Mucosa of stomach (tissue), 1 donor: ENCODE measurements at regions not wholly inside any gene's neighbourhood (a gene's known extent, or its start where the extent isn't known, plus 50 kb on each side); places are given as distances from the start of the nearest gene placed in this dataset.
"Not testable (repeated sequence)": the region's sequence is repeated elsewhere in the genome, so short reads cannot be mapped to it uniquely, and the experiment has no call there.

Experiments
- H3K27me3 ChIP-seq: one replicate; pipeline ENCODE4 v1.7.0; 2013; ENCODE audit warnings: mild to moderate bottlenecking, low read length; ENCODE audit not compliant: control insufficient read depth, insufficient read depth
- H3K36me3 ChIP-seq: one replicate; pipeline ENCODE4 v1.7.0; 2013; ENCODE audit warnings: low read length; ENCODE audit not compliant: control insufficient read depth, insufficient read depth
- H3K4me1 ChIP-seq: one replicate; pipeline ENCODE4 v1.7.0; 2013; ENCODE audit warnings: mild to moderate bottlenecking, low read length; ENCODE audit not compliant: control insufficient read depth, insufficient read depth
- H3K4me3 ChIP-seq: one replicate; pipeline ENCODE4 v1.7.0; 2013; ENCODE audit warnings: low read length
- H3K9ac ChIP-seq: one replicate; pipeline ENCODE4 v1.7.0; 2013; ENCODE audit warnings: mild to moderate bottlenecking, low read length, moderate library complexity
- H3K9me3 ChIP-seq: one replicate; pipeline ENCODE4 v1.7.0; 2013; ENCODE audit warnings: mild to moderate bottlenecking, low read length, moderate library complexity; ENCODE audit not compliant: control insufficient read depth
- donor health status: Pancreatic carcinoma.

DNA sequence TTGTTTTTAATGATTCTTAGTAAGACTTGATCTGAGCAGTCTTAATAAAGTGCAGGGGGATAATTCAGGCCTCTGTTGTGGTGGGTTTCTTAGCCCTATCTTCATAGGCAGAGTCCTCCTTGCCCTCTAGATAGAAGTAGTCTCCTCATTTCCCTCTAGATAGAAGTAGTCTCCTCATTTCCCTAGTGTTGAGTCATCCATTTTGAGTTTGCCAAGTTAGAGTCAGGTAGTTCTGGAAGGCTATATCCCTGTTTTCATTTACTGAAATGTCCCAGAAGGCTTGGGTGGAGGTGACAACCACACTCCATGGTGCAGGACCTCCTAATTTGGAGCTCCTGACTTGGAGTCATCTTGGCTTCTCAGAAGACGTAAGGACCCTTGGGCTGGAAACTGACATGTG, 384.6 kb downstream of the MLLT3 start:
- no peak overlapping the region for H3K9ac ChIP-seq

DNA sequence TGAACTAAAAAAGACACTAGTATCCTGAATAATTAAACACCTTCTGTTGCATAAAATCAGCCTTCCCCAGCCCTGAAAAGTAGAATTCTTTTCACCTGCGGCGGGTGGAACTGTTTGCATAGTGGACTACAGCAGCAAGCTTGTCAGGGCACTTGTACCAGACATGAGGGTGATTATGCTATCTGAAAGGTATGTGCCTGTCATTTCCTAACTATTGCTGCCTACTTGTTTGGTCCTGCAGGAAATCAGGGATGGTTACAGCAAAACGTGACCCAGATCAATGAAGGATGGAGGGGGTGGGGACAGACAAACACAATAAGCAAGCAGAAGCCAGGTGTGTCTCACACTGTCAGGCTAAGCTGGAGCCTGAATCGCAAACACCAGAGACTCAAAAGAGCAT, 385.6 kb downstream of the MLLT3 start:
- H3K9me3 ChIP-seq, result no peaks in the 10 kb centered on the region

More for the DNA sequence above, 384.6 kb downstream of the MLLT3 start:
- Histone ChIP-seq H3K27me3 (no peaks in the 10 kb centered on the region), H3K4me3 (no peak overlapping the region), H3K36me3 (no peaks in the 10 kb centered on the region), H3K4me1 (no peaks in the 10 kb centered on the region), H3K9me3 (no peaks in the 10 kb centered on the region)

DNA sequence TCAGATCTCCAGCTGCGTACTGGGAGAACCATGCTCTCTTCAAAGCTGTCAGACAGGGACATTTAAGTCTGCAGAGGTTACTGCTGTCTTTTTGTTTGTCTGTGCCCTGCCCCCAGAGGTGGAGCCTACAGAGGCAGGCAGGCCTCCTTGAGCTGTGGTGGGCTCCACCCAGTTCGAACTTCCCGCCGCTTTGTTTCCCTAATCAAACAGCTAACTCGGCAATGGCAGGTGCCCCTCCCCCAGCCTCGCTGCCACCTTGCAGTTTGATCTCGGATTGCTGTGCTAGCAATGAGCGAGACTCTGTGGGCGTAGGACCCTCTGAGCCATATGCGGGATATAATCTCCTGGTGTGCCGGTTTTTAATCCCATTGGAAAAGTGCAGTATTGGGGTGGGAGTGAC, 387.1 kb downstream of the MLLT3 start:
- not testable (repeated sequence) for H3K36me3 ChIP-seq, H3K4me3 ChIP-seq, H3K9me3 ChIP-seq, H3K9ac ChIP-seq, H3K4me1 ChIP-seq, H3K27me3 ChIP-seq

More for the DNA sequence above, 385.6 kb downstream of the MLLT3 start:
- H3K9ac ChIP-seq, result no peak overlapping the region
- H3K36me3 ChIP-seq, result no peaks in the 10 kb centered on the region
- no peaks in the 10 kb centered on the region for H3K27me3 ChIP-seq
- H3K4me1 ChIP-seq, result no peaks in the 10 kb centered on the region
- H3K4me3 ChIP-seq, result no peak overlapping the region

DNA sequence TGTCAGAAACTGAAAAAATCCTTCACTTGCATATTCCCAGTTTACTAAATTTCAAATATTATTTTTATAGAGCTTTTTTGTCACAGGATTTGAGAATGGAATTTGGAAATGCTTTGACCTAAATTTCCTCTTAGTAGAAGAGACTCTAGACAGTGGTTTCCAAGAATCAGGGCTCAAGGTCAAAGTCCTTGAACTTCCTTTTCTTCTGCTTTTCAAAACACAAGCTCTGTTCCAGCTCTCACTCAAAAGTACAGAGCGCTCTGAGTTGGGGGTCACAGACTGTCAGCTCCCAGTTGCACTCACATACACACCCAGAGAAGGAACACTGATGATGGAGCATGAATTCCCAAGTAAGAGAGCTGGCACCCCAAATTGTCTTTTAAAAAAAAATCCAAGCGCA, 394.2 kb downstream of the MLLT3 start:
- H3K4me1 ChIP-seq, result no peaks in the 10 kb centered on the region
- H3K36me3 ChIP-seq, result no peaks in the 10 kb centered on the region
- no peak overlapping the region for H3K4me3 ChIP-seq

DNA sequence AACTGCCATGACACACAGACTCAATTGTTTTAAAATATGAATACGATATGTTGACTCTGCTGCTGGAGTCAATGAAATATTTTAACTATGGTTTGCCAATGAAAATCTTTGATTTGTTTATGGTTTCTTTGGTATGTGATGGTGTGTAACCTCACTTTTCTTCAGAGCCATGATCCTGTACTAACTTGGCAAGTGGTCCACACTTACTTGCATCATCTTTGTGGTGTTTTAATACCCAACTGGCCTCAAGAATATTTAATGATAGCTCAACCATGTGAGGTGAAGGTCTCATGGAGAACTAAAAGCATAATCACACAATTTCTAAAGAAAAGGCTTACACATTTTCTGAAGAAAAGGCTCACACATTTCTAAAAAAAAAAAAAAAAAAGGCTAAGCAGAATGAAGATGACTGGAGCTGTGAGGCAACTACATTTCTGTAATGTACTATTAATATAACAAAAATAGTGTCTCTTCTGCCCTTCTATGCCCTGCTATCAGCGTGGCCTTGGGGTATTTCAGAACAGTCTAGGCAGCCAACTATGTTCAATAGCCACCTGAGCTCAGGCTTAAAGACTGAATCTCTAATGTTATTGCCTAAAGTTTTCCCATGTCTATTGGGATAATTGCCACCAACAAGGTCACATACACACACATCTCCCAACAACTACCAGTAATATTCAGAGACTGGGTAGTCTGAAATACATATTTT, 395.0 kb downstream of the MLLT3 start:
- Histone ChIP-seq H3K9ac (no peak overlapping the region), H3K36me3 (no peaks in the 10 kb centered on the region), H3K4me3 (no peak overlapping the region), H3K4me1 (no peaks in the 10 kb centered on the region), H3K9me3 (no peaks in the 10 kb centered on the region), H3K27me3 (no peaks in the 10 kb centered on the region)

More for the DNA sequence above, 394.2 kb downstream of the MLLT3 start:
- Histone ChIP-seq H3K9me3 (no peaks in the 10 kb centered on the region), H3K27me3 (no peaks in the 10 kb centered on the region), H3K9ac (no peak overlapping the region)

DNA sequence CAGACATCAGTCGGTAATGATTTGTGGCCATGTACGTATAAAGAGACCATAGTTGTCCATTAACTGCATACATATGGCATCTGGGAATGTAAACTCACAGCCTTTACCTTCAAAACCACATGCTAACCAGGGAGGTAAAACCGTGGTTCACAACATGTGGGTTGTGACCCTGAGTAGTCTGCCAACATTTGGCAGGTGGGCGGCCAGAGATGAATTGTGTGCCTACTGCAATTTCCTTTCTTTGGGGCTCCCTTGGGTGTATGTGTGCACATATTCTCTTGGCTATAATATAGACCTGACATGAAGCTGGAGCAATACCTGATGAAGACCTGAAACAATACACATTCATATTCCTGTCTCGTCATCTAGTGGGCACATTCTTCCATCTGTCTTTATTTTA, 396.0 kb downstream of the MLLT3 start:
- no peaks in the 10 kb centered on the region for H3K9me3 ChIP-seq
- H3K4me1 ChIP-seq, result no peaks in the 10 kb centered on the region
- no peak overlapping the region for H3K9ac ChIP-seq
- H3K36me3 ChIP-seq, result no peaks in the 10 kb centered on the region
- H3K4me3 ChIP-seq, result no peak overlapping the region
- no peaks in the 10 kb centered on the region for H3K27me3 ChIP-seq

DNA sequence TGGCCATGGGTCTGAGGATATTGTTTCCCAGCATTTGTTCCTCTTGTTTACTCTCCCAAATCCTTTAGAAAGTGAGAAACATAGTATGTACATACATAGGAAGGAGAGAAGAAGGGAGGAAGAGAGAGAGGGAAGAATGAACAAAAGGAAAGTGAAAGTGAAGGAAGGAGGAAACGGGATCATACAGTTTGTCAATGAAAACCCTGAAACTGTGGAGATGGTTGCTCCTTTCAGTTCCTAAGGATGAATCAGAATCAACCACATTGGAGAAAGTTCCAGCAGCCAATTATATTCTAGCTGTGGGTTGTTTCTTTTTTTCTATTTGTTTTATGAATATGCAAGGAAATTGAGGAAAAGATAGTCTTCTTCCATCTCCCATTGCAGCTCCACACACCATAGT, 396.5 kb downstream of the MLLT3 start:
- no peaks in the 10 kb centered on the region for H3K27me3 ChIP-seq
- H3K4me3 ChIP-seq, result no peak overlapping the region
- H3K9me3 ChIP-seq, result no peaks in the 10 kb centered on the region
- no peak overlapping the region for H3K9ac ChIP-seq
- no peaks in the 10 kb centered on the region for H3K4me1 ChIP-seq
- H3K36me3 ChIP-seq, result no peaks in the 10 kb centered on the region

DNA sequence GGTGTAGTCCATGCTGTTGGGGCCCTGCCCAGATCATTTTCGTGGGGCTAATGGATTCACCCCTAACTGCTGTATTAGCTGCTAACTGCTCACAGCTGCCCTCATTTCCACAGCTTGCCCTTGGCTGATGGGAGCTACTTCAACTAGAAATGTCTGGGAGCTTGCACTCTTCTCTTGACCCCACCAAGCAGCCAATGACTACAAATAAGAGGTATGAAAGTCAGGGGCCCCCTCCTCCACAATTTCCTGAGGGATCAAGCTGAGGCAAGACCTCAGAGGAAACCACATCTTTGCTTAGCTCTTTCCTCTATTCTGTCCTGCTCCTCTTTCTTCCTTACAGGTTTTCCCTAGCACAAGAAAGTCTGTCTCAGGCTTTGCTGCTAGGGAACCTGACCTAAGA, 397.5 kb downstream of the MLLT3 start:
- H3K4me1 ChIP-seq, result no peaks in the 10 kb centered on the region
- no peaks in the 10 kb centered on the region for H3K9me3 ChIP-seq
- H3K9ac ChIP-seq, result no peak overlapping the region
- H3K27me3 ChIP-seq, result no peaks in the 10 kb centered on the region
- H3K4me3 ChIP-seq, result no peak overlapping the region
- no peaks in the 10 kb centered on the region for H3K36me3 ChIP-seq

DNA sequence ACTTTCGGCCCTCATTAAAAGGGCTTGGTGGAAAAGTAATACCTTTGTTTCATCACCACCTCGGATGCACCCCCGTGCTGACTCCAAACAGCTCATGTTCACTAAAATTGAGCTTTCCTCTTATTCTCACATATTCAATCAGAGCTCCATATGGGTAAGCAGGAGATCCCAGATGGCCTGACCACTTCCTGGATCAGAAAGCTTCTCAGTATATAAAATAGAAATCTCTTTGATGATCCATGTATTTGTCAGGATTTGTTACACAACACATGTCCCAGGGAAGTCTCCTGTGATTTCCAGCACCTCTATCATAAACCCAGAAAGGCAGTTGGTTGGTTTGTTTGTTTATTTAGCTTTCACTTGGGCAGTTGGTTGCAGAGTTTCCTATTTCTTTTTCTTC, 402.0 kb downstream of the MLLT3 start:
- no peak overlapping the region for H3K9ac ChIP-seq

DNA sequence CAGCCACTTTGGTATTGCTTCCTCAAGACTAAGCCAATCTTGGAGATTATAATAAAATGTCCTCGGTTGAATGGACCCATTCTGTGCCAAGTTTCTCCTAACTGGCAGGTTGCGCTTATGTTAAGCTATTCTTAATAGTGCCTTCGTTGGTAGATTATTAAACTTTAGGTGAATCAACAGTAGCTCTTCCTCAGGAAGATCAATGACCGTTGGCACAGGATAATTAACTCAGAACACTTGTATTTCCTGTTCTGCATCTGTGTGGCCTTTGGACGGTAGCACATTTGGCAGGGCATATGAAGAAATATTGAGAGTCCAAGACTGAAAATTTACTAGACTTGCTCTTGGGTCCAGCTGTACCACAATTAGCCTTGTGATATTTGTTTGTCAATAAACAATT, 402.9 kb downstream of the MLLT3 start:
- H3K27me3 ChIP-seq, result no peaks in the 10 kb centered on the region
- H3K9ac ChIP-seq, result no peak overlapping the region
- no peaks in the 10 kb centered on the region for H3K9me3 ChIP-seq
- no peaks in the 10 kb centered on the region for H3K36me3 ChIP-seq
- H3K4me3 ChIP-seq, result no peak overlapping the region
- H3K4me1 ChIP-seq, result no peaks in the 10 kb centered on the region

More for the DNA sequence above, 402.0 kb downstream of the MLLT3 start:
- Histone ChIP-seq H3K9me3 (no peaks in the 10 kb centered on the region), H3K4me1 (no peaks in the 10 kb centered on the region), H3K4me3 (no peak overlapping the region), H3K36me3 (no peaks in the 10 kb centered on the region), H3K27me3 (no peaks in the 10 kb centered on the region)

DNA sequence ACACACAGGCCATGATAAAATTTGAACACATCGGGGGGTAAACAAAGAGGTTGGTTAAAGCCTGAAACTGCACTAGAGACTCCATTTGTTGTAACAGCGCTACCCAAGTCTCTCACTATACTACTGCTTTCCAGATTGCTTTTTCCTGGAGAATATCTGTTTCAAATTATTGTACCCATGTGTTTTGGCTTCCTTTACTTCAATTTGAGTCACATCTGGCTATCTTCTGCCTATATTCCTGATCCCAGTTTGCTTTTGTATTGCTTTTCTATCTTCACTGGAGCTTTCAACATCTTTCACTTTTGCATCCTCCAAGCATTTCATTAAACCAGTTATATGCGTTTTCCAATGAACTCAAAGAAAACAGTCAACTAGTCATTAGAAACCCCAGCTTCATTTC, 404.7 kb downstream of the MLLT3 start:
- H3K4me3 ChIP-seq, result no peak overlapping the region
- H3K9me3 ChIP-seq, result no peaks in the 10 kb centered on the region
- no peaks in the 10 kb centered on the region for H3K36me3 ChIP-seq
- H3K27me3 ChIP-seq, result no peaks in the 10 kb centered on the region
- H3K4me1 ChIP-seq, result no peaks in the 10 kb centered on the region
- H3K9ac ChIP-seq, result no peak overlapping the region

DNA sequence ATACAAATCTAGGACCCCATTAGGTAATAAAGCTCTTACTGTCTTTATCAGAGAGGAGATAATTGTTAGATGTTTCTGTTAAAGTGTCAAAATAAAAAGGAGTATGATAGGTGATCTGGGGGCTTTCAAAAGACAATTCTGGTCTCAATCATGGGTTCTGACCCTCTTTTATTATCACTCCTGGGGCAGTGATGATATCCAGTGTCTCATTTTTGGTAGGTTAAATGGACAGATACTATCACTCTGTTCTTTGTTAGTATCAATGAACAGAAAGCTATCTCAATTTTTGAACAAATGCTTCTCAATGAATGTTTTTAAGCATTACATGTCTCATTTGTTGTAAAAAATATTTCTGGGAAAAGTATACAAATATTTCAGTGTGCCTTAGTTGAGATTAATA, 405.9 kb downstream of the MLLT3 start:
- no peaks in the 10 kb centered on the region for H3K27me3 ChIP-seq
- no peak overlapping the region for H3K4me3 ChIP-seq
- no peaks in the 10 kb centered on the region for H3K9me3 ChIP-seq
- H3K36me3 ChIP-seq, result no peaks in the 10 kb centered on the region
- no peaks in the 10 kb centered on the region for H3K4me1 ChIP-seq
- H3K9ac ChIP-seq, result no peak overlapping the region

DNA sequence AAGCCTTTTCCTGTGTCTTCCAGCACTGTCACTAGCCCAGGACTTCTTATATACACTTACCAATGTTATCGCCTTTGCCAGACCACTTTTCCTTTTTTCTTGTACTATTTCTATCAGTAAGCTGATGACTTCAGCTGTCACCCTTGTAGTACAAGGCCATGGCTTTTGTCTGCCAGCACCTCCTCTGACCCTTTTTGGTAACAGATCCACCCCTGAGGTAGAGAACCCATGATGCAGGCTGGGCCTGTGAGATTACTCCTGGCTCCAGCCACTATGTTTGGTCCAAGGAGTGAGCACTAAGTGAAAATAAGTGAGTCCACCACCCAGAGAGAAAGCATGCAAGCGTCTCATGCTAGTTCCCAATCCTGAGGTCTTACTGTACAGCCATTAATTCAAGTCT, 406.7 kb downstream of the MLLT3 start:
- Histone ChIP-seq H3K9me3 (no peaks in the 10 kb centered on the region), H3K9ac (no peak overlapping the region), H3K36me3 (no peaks in the 10 kb centered on the region), H3K4me3 (no peak overlapping the region), H3K4me1 (no peaks in the 10 kb centered on the region), H3K27me3 (no peaks in the 10 kb centered on the region)
